ENCODE measurements at regions not wholly inside any gene's neighbourhood (a gene's known extent, or its start where the extent isn't known, plus 50 kb on each side); places are given as distances from the start of the nearest gene placed in this dataset.

- intact Hi-C loops (cut with DNase I): no loop called here
- 28 to 37% methylated on average over 15 of the region's 15 CpGs for WGBS, 2 donors
- ATAC-seq (peak in 7 of 8 donors; percentile 23 to 73 (median 53)), DNase-seq (peak in 1 of 2 donors; percentile 27)
- TF ChIP-seq, protein P1, sequence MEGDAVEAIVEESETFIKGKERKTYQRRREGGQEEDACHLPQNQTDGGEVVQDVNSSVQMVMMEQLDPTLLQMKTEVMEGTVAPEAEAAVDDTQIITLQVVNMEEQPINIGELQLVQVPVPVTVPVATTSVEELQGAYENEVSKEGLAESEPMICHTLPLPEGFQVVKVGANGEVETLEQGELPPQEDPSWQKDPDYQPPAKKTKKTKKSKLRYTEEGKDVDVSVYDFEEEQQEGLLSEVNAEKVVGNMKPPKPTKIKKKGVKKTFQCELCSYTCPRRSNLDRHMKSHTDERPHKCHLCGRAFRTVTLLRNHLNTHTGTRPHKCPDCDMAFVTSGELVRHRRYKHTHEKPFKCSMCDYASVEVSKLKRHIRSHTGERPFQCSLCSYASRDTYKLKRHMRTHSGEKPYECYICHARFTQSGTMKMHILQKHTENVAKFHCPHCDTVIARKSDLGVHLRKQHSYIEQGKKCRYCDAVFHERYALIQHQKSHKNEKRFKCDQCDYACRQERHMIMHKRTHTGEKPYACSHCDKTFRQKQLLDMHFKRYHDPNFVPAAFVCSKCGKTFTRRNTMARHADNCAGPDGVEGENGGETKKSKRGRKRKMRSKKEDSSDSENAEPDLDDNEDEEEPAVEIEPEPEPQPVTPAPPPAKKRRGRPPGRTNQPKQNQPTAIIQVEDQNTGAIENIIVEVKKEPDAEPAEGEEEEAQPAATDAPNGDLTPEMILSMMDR (IDR thresholded peaks at IDR 0.05): no peak
- Histone ChIP-seq H3K27me3 (peaks cover 0 to 5% (median 0%) of the 10 kb centered on the region in 7 donors), H3K27ac (peak overlapping the region in 7 of 10 donors; percentile 11 to 76 (median 58)), H3K4me1 (peaks cover 0 to 42% (median 15%) of the 10 kb centered on the region in 9 donors), H3K9me3 (no peaks in the 10 kb centered on the region), H3K4me3 (no peak overlapping the region), H3K36me3 (no peaks in the 10 kb centered on the region)
These were observed 338.1 kb downstream of the BCOR start for GRCh38 chrX:39759526-39760224.

GRCh38 chrX:39760930-39761329, 336.8 kb downstream of the BCOR start:
- ATAC-seq: no peak
- H3K9me3 ChIP-seq: no peaks in the 10 kb centered on the region
- H3K27ac ChIP-seq: no peak overlapping the region

DNA sequence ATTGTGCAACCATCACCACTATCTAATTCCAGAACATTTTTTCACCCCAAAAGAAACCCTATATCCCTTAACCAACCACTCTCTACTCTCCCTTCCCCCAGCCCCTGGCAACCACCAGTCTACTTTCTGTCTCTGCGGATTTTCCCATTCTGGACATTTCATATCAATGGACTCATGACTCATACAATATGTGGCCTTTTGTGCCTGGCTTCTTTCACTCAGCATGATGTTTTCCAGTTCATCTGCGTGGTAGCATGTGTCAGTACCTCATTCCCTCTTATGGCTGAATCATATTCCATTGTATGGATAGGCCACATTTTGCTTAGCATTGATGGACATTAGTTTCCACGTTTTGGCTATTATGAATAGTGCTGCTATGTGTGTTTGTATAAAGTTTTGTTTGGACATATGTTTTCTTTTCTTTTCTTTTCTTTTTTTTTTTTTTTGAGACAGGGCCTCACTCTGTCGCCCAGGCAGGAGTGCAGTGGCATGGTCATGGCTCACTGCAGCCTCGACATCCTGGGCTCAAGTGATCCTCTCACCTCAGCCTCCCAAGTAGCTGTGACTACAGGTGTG, 335.4 kb downstream of the BCOR start:
- Histone ChIP-seq H3K27me3 (peaks cover 0 to 19% (median 0%) of the 10 kb centered on the region in 7 donors), H3K36me3 (no peaks in the 10 kb centered on the region), H3K4me3 (no peak overlapping the region), H3K4me1 (peaks cover 0 to 31% (median 5%) of the 10 kb centered on the region in 9 donors), H3K9me3 (no peaks in the 10 kb centered on the region), H3K27ac (no peak overlapping the region)
- intact Hi-C loops (cut with DNase I): no loop called here
- ATAC-seq (peak in 2 of 8 donors; percentile 22 to 31), DNase-seq (no peak)
- WGBS, 2 donors: 81 to 85% methylated on average over 5 of the region's 5 CpGs
- TF ChIP-seq, protein P1 (IDR thresholded peaks at IDR 0.05): no peak

More at GRCh38 chrX:39760930-39761329, 336.8 kb downstream of the BCOR start:
- 94 to 96% methylated on average over 3 of the region's 3 CpGs for WGBS, 2 donors
- no peaks in the 10 kb centered on the region for H3K36me3 ChIP-seq
- TF ChIP-seq, protein P1 (IDR thresholded peaks at IDR 0.05): no peak
- intact Hi-C loops (cut with DNase I): no loop called here
- H3K4me1 ChIP-seq: peaks cover 0 to 32% (median 7%) of the 10 kb centered on the region in 9 donors
- peaks cover 0 to 17% (median 0%) of the 10 kb centered on the region in 7 donors for H3K27me3 ChIP-seq
- DNase-seq: no peak
- no peak overlapping the region for H3K4me3 ChIP-seq

GRCh38 chrX:39764441-39764914, 333.3 kb downstream of the BCOR start:
- no peak for DNase-seq
- Histone ChIP-seq H3K36me3 (no peaks in the 10 kb centered on the region), H3K27me3 (peaks cover 0 to 19% (median 0%) of the 10 kb centered on the region in 7 donors), H3K4me3 (no peak overlapping the region), H3K9me3 (no peaks in the 10 kb centered on the region), H3K27ac (no peak overlapping the region), H3K4me1 (peaks cover 0 to 26% (median under 1%) of the 10 kb centered on the region in 9 donors)
- intact Hi-C loops (cut with DNase I): no loop called here
- 79 to 85% methylated on average over 10 of the region's 10 CpGs for WGBS, 2 donors
- no peak for ATAC-seq
- TF ChIP-seq, protein P1 (IDR thresholded peaks at IDR 0.05): no peak

Data from heart right ventricle (tissue), 16 donors.